GM18498 (cell line): ENCODE measurements at regions not wholly inside any gene's neighbourhood (a gene's known extent, or its start where the extent isn't known, plus 50 kb on each side); places are given as distances from the start of the nearest gene placed in this dataset.
"Not testable (repeated sequence)": the region's sequence is repeated elsewhere in the genome, so short reads cannot be mapped to it uniquely, and the experiment has no call there.

Experiments used
- ATAC-seq: cut with Tn5 transposase; IDR thresholded peaks from one replicate; pipeline ENCODE4 v1.9.1; 2021; ENCODE audit warnings: mild to moderate bottlenecking, moderate library complexity; ENCODE audit not compliant: unreplicated experiment

DNA sequence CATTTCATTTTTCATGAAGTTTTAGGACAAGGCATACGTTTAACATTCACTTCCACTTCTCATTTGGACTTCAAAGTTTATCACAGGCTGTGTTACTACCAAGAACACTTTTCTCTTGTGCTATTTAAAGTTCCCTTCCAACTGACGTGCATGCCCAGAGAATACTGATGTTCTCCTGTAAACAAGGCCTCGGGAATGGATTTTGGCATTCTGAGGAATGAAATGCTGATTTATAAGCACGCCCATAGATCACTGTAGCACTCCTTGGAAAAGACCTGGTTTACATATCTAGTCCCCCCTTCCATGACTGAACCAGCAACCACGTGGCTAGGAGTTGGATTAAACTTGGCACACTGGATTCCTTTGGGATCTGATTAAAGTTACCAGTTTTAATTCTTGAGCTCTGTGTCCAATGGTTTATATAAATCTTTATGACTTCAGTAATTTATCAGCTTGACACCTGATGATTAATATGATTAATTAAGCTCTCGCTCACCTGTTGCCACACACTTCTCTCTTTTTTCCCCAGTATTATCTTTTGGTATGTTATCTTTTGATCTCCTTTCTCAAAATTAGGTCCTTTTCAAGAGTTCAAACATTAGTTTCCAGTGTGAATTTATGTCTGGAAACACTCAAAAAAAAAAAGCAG lies 122.4 kb upstream of the HAND2 start:
- no peak for ATAC-seq

DNA sequence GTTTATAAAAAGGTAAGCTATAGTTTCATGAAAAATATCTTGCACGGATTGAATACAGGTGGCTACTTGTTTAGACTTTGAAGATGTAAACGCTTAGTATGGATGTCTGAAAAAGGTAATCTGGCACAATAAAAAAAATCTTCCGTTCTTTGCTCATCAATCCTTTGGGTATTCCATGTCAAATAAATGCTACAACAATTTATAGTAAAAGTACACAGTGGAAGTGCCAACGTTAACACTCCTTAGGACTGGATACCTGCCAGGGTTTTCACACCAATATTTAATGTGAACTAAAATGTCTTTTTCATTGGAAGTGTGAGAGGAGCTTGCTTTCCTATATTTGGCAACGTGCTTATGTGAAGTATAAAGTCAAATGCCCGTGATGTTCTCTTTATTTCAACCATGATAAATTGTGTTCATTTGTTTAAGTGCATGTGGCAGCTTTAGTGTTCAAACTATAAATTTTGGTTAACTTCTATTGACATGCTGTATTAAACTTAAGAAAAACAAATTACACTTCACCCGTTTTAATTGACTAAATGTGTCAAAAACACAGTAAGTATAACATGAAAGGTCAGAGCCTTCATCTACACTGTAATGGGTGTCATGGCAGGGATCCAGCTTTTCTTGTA lies 121.7 kb upstream of the HAND2 start:
- ATAC-seq: no peak

DNA sequence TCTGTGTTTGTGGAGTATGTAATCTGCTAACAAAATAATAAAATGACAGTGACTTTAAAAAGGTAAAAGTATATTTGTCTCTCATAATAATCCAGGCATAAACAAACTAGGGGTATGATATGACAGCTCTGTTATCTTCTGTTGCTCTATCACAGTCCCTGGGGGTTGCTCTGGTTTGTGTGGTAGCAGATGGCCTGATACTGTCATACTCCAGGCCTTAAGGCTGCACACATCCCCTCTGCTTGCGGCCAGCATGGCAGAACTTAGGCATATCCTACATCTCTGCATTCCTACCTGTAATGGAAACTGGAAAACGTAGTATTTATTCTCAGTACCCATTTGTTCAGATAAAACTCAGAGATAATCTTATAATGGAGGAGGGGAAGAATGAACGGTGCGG lies 117.9 kb upstream of the HAND2 start:
- ATAC-seq: no peak

DNA sequence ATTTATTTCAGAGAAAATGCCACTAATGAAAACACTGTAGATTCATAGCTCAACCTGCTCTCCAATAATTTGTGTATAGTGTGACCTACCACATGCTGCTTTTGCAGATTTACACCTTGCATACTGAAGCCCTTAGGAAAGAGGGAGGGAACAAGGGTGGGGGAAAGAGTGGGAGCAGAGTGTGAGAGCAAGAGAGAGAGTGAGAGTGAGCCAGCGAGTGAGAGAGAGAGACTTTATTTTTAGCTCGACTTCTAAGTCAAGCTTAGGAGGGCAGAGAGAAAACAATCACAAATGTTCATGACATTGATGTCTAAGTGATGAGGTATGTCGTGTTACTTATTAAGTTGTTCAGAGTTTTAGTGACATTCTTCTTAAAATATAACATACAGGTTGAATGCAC lies 112.5 kb upstream of the HAND2 start:
- no peak for ATAC-seq

DNA sequence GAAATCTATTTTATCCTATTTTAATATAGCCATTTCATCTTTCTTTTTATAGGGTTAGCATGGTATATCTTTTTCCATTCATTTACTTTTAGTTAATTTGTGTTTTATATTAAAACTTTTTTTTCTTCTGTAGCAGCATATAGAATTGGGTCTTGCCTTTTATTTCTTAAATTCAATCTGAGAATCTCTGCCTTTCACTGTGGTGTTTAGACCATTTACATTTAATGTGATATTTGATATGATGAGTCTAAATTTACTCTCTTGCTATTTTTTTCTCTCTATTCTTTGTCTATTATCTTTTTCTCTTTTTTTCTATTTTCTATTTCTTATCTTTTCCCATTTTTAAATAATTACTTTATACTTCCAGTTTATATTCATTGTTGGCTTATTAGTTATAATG lies 105.4 kb upstream of the HAND2 start:
- no peak for ATAC-seq

DNA sequence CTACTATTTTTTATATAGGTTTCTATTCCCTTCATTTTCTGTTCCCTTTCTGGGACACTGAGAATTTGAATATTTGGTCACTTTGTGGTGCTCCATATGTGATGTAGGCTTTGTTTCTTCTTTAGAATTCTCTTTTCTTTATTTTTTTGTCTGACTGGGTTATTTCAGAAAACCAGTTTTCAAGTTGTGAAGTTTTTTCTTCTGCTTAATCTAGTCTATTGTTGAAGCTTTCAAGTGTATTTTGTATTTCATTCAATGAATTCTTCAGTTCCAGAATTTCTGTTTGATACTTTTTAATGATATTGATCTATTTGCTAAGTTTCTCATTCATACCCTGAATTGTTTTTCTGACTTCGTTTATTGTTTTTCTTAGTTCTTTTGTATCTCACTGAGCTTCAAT lies 96.2 kb upstream of the HAND2 start:
- no peak for ATAC-seq

DNA sequence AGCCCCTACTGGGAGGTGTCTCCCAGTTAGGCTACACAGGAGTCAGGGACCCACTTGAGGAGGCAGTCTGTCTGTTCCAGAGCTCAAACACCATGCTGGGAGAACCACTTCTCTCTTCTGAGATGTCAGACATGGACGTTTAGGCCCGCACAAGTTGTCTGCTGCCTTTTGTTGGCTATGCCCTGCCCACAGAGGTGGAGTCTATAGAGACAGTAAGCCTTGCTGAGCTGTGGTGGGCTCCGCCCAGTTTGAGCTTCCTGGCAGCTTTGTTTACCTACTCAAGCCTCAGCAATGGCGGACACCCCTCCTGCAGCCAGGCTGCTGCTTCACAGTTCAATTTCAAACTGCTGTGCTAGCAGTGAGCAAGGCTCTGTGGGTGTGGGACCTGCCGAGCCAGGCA lies 88.6 kb upstream of the HAND2 start:
- ATAC-seq: not testable (repeated sequence)

DNA sequence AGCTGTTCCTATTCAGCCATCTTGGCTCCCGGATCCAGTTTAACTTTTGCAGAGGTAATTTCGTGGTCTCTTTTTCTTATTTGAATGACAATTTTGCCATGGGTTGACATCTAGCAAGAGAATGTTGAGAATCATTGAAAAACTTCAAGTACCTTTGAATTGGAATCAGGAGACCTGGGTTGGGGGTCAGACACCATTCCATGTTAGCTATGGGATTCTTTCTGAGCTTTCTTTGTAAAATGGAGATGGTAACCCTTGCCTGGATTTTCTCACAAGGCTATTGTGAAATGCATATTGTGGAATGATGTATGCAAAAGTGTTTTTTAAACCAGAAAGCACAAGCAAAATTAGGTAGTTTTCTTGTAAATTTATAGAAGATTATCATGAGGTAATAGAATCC lies 79.1 kb upstream of the HAND2 start:
- no peak for ATAC-seq

DNA sequence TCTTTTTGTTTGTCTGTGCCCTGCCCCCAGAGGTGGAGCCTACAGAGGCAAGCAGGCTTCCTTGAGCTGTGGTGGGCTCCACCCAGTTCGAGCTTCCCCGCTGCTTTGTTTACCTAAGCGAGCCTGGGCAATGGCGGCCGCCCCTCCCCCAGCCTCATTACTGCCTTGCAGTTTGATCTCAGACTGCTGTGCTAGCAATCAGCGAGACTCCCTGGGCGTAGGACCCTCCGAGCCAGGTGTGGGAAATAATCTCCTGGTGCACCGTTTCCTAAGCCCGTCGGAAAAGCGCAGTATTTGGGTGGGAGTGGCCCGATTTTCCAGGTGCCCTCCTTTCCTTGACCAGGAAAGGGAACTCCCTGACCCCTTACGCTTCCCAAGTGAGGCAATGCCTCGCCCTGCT lies 78.6 kb upstream of the HAND2 start:
- not testable (repeated sequence) for ATAC-seq

DNA sequence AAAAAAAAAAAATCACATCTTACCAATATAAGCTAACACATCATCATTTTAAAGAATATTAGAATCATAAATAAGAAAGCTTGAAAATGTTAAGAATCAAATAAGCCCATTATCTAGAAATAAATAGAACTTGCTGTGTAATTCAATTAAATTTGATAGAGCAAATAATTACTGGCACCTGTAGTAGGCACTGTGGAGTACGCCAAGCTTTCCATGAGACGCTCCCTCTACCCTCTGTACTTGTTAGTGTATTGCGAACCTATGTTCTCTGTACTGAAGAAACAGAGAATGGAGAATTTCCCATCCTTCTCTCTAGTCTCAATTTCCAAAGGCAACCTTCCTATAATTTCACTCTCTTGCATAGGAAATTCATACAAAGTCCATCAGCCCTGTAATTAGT lies 61.7 kb upstream of the HAND2 start:
- ATAC-seq: no peak

DNA sequence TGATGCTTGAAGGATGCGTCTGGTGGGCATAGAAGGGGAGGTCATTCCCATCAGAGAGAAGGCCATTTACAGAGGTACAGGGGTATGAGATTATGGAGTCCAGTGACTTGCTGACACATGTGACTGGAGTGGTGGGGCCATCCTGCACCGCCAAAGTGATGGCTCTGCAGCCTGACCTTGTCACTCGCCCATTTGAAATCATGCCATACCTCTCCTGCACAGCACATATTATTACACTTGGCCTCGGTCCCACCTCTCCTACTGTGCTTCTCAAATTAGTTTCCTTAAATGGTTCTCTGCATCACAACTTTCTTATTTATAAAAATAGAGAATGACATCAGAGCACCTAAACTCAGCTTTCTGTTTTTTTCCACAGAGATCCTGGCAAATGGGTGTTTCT lies 60.7 kb upstream of the HAND2 start:
- ATAC-seq: no peak

DNA sequence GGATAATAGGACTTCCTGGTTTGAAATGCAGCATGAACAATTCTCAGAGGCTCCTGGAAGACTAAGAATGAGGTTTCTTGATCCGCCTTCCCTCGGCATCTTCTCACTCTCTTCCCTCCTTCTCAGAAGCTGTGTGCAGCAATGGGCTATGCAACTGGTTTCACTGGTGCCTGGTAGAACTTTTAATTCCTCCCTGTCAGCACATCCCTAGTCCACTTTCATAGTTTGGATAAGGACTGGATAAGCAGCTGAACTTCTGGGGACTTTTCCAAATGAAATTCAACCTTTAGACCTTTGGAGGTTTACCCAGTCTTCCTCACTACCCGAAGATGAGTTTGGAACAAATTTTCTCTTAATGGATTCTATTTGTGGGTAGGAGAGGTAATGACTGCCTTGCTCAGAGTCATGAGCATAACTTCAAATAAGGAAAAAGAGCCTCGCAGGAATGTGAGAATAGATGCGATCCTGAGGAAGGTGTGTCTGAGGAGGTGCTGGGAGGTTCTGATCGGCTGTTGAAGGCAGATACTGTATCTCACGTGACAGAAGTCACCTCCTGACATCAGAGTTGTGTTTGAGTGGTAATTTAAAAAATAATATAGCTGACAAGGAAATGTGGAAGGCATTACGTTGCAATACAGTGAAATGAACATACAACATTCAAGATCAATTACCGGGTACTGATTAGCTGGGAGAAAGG lies 56.0 kb upstream of the HAND2 start:
- ATAC-seq: no peak

DNA sequence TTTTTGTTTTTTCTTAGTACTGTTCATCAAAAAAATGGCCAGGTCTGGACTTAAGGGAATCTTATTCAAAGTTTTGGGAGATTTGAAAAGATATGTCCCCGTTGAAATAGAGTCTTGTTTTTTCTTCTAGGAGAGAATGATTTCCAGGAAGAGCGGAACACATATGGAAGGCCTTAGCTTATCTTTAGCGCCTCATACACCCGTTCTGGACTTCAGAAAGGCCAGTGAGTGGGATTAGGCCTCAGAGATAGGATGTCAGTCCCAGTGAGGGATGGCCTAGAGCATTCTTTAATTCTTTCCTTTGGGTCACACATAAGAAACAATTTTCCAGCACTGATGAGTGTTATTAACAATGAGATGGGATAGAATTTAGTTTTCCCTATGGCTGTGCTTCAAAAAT lies 54.5 kb upstream of the HAND2 start:
- ATAC-seq: no peak
